H1 (cell line): ENCODE measurements at regions not wholly inside any gene's neighbourhood (a gene's known extent, or its start where the extent isn't known, plus 50 kb on each side); places are given as distances from the start of the nearest gene placed in this dataset.

Experiments
- CTCF ChIP-seq, 3 experiments: IDR thresholded peaks; 1 replicate in 2 of 3; 2 replicates in 1 of 3; pipeline versions ENCODE4 v1.5.1 to v1.6.1; 2011; ENCODE audit warnings: low read length in 3 of 3, mild to moderate bottlenecking in 3 of 3, inconsistent platforms in 2 of 3, low read depth in 1 of 3, moderate library complexity in 1 of 3; ENCODE audit not compliant: insufficient read depth in 1 of 3; ENCODE audit errors: control extremely low read depth in 1 of 3
- PHF8 ChIP-seq: fragments of 200-600 bp; sonication (generic); conservative IDR thresholded peaks from 2 replicates; pipeline ENCODE4 v1.7.1; 2012; ENCODE audit warnings: low read depth, mild to moderate bottlenecking, inconsistent platforms, low read length, moderate library complexity
- POLR2A ChIP-seq, 2 experiments: IDR thresholded peaks; 1 replicate in 1 of 2; 2 replicates in 1 of 2; pipeline ENCODE4 v1.6.1; 2011; ENCODE audit warnings: low read depth in 2 of 2, low read length in 2 of 2, mild to moderate bottlenecking in 2 of 2; ENCODE audit errors: control extremely low read depth in 1 of 2
- RAD21 ChIP-seq, 2 experiments: IDR thresholded peaks in 1 of 2; conservative IDR thresholded peaks in 1 of 2; 2 replicates each; pipeline ENCODE4 v1.6.1; 2011; ENCODE audit warnings: low read depth in 2 of 2, low read length in 2 of 2, improper control_type of control experiment in 1 of 2, inconsistent platforms in 1 of 2, mild to moderate bottlenecking in 1 of 2, moderate library complexity in 1 of 2
- SIN3A ChIP-seq, 2 experiments: IDR thresholded peaks in 1 of 2; conservative IDR thresholded peaks in 1 of 2; 2 replicates each; pipeline ENCODE4 v1.6.1; 2011 to 2012; ENCODE audit warnings: low read length in 2 of 2, improper control_type of control experiment in 1 of 2, low read depth in 1 of 2, mild to moderate bottlenecking in 1 of 2

- TF ChIP-seq CTCF (IDR thresholded peaks at IDR 0.05; ENCODE audit: control extremely low read depth in 1 of 3, insufficient read depth in 1 of 3, low read depth in 1 of 3, low read length in 3 of 3) (no peak), POLR2A (IDR thresholded peaks at IDR 0.05; ENCODE audit: control extremely low read depth in 1 of 2, low read depth in 2 of 2, low read length in 2 of 2) (no peak), RAD21 (IDR thresholded peaks at IDR 0.05 in 1 of 2, conservative IDR thresholded peaks at IDR 0.05 in 1 of 2; ENCODE audit: low read depth in 2 of 2, low read length in 2 of 2) (no peak), PHF8 (no peak), SIN3A (conservative IDR thresholded peaks at IDR 0.05 in 1 of 2, IDR thresholded peaks at IDR 0.05 in 1 of 2; ENCODE audit: low read depth in 1 of 2, low read length in 2 of 2) (no peak)
These were observed 125.5 kb upstream of the SMIM21 start for GRCh38 chr18:75553021-75553420.
